H1 (cell line): ENCODE measurements at regions not wholly inside any gene's neighbourhood (a gene's known extent, or its start where the extent isn't known, plus 50 kb on each side); places are given as distances from the start of the nearest gene placed in this dataset. TPM values are rescaled to one million over a fixed set of nuclear protein-coding genes. Genes with fewer than 3 reads are reported as not detected.

Experiments used
- small RNA-seq: library from polyadenylated mRNA; stranded (forward); fragments of <200 nt; extraction: miRNeasy Mini kit (QIAGEN cat#:217004); gene quantifications from one replicate; pipeline ENCODE3, GENCODE V24; 2013; ENCODE audit not compliant: insufficient read depth

Small RNA genes in the stretch of these regions (small RNA-seq; reads per million reads assigned to genes)
- gene RNU6-400P (not detected), gene RNU6-472P (not detected)
